Stimulated activated CD4-positive, alpha-beta T cell treated with anti-CD3 and anti-CD28 coated beads, TNF-alpha, amount 100 ng/mL, for 4 hours (primary cell): ENCODE measurements at regions not wholly inside any gene's neighbourhood (a gene's known extent, or its start where the extent isn't known, plus 50 kb on each side); places are given as distances from the start of the nearest gene placed in this dataset.
"Not testable (repeated sequence)": the region's sequence is repeated elsewhere in the genome, so short reads cannot be mapped to it uniquely, and the experiment has no call there.

Experiments used
- DNase-seq, 3 experiments: peaks; one replicate each; pipeline ENCODE4 v3.0.0-alpha.2; 2020; ENCODE audit warnings: low read depth in 3 of 3

DNA sequence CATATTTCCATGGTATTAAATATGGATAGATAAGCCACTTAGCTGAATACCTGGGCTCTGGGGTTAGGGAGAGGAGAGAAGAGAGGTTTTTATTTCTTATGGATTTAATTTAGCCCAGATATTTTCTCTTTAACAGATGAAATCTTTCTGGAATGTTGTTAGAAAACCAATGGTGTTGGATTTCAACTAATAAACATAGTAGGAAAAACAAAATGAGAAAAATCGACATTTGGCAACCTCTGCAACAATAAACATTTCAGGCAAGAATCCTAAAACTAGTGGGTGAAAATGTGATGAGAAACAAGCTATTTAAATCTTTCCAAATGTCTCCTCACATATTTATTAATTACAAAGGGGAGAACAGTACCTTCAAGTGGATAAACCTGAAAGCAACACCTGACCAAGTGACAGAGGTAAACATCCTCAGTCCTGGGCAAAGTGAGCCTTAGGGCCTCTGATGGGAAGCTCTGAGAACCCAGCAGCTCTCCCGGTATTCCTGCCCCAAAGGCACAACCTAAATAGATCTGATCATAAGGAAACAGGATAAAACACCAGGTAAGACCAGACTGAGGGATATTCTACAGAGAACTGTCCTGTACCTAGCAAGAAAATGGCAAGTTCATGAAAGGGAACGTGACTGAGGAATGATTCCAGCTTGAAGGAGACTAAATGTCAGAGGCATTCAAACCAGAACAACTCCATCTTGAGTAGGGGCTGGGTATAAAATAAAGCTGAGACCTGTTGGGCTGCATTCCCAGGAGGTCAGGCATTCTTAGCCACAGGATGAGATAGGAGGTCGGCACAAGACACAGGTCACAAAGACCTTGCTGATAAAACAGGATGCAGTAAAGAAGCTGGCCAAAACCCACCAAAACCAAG, 163.7 kb downstream of the ESM1 start:
- no peak for DNase-seq

DNA sequence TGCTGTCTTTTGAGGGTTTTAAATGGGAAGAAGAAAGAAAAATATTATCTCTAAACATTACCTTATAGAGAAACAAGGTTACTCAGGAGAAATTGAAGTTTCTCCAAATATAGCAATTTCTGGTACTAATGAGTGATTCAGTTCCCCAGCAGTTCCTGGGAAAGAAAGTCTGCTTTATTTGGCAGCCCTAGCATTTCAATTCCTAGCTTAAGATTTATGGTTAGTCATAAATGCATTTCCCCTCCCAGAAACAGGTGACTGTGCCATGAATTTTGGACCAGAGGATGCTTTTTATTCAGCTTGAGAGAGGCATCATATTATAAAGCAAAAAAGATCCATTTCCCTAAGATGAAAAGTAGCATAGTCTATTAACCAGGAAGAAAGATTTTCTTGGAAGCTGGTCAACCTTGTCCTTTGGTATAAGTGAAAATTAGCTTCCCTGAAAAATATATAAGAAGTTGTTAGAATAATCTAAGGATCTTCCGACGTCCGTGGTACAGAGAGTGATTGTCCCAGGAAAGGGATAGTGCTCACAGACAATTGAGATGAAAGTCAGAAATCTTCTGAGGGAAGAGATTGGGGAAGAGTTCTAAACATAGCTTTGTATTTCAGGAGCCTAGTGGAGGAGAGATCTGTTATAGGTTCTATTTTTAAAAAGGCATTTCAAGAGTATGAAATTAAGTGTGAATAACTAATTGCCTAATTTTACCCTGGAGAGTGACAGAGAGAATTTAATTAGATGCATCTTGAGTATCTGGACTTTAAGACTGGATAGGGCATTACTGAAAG, 164.9 kb downstream of the ESM1 start:
- DNase-seq: no peak

DNA sequence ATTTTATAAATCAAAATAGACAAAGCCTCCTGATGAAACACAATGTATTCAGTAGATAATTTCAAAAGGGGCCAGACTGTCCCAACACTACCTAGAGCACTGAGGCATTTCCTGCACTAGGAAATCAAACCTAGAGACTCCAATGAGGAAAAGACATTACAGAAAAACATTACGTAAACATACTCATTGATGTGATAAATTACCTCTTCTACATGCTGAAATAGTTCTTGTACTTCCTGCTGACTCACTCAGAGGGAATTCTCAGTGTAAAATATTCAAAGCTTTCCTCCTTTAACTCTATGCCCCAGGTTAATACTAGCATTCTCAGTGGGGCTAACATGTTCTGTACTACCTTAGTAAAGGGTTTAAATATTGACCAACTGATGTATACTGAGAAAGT, 178.0 kb downstream of the ESM1 start:
- DNase-seq: no peak

DNA sequence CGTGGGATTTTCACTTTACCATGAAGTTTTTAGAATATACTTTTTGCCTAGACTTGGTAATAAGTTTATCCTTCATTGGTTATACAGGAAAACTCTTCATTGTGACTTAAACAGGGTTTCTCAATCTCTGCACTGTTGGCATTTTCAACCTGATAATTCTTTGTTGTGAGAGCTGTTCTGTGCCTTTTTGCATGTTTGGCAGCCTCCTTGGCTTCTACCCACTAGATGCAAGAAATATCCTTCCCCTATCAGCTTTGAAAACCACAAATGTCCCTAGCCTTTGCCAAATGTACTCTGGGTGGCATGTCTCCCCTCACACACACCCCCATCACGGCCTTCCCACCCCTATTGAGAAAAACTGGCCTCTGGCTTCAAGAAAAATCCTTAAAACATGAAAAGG, 180.9 kb downstream of the ESM1 start:
- no peak for DNase-seq

DNA sequence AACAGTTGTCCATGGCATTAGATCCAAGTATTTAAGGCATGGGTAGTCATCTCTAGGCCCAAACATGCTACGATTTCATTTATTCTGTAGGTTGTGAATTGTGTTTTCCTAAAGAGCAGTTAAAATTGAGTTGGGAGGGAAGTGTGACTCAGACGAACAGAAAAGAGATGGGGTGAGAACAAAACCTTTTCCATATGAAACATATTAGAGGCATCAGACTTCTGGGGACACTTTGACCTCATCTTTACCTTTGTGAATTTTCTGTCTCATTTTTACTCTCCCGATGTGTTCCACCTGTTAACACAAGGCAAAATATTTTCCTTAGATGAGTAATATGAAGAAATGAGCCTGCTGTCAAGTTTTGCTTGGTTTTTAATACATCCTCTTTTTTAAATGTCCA, 181.3 kb downstream of the ESM1 start:
- DNase-seq: no peak

DNA sequence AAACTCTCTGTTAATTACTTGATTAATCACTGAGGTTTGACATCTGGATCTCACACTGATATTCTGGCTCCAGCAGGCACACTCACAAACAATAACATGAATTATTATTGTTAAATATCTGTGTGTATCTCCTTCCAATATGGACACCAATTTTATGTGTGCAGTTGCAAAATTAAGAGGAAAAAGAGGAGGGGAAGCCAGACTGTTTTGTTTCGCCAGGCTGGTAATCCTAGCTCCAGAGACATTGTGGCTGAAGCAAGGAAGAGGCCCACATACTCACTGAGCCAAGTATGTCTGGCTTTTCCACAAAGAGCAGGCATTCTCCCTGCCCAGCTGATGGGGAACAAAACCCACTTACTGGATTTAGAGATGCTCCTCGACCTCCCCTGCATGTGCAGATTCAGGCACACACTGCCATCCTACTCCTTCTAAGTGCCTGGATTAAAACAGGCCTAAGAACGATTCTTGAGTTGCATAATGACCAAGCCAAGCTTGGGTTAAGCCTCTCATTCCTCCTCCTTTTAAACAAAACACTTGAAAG, 181.9 kb downstream of the ESM1 start:
- DNase-seq: no peak

DNA sequence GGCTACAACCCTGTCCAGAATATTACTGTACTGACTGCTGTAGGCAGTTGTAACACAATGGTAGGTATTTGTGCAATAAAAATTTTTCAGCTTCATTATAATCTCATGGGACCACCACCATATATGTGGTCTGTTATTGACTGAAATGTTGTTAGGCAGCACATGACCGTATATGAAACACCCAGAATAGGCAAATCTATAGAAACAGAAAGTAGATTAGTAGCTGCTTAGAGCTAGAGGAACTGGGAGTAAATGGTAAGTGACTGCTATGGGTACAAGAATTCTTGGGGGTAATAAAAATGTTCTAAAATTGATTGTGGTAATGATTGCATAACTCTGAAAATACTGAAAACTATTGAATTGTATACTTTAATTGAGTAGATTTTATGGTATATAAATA, 185.7 kb downstream of the ESM1 start:
- DNase-seq: no peak

DNA sequence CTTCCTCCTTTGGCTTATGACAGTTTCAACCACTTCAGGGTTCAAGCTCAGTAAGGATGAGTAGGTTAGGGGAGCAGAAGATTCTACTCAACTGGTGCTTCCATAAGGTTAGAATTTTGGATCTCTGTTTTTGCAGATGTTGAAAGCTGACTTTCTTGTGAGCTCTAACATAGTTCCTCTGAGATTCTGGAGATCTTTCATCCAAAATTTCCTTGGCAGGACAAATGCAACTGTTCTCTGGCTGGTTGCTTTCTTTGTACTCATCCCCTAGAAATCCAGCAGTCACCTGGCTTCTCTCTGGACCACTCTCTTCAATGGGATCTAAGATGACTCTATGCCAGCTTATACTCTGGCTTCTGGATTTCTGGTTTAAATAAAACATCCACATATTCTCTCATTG, 189.6 kb downstream of the ESM1 start:
- DNase-seq: no peak

DNA sequence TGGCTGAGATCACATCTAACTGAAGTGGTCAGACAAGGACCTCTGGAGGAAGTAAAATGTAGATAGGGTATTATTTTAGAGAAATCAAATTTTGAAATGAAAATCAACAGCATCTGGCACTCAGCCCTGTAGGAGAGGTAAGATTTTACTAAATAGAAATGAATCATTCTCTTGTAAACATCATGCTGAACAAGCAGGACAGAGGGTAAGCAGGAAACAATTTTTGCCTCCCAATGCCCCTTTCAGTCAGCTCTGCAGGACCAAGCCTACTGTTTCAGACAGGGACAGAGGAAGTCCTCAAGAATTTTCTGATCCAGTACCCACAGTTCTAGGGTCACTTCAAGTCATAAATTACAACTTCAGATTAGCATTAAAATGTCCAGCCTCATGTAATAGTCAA, 190.1 kb downstream of the ESM1 start:
- no peak for DNase-seq

DNA sequence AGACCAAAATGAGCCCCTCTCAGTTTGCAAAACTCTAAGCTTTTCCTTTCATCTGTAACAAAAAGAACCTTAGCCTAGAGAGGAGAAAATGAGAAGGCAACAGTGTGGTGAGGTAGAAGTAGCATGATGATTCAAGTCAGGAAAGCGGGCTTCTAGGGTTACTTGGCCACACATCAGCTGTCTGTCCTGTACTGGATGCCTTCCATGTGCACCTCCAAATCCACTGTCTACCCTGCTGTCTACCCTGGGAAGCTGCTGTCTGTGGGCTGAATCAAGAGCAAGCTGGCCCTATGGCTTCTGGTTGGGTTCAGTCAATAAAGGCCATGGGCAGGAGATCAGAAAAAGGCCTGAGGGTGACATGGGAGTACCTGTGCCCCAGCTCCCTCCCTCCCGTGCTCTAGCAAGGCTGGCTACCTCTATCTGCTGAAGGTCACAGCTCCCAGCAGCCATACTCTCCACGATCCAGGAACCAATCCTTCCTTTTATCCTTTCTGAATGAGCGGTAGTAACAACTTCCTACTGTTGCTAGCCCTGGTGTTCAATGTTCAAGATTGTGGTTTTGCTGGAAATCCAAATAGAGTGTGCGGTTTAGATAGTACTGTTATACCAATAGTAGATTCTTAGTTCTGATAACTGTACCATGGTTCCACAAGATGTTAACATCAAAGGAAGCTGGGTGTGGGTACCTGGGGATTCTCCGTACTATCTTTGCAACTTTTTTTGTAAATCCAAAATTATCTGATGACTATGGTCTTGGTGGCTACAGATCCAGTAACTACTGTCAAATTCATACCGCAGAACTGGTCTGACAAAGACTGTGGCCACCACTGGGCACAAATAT, 191.0 kb downstream of the ESM1 start:
- no peak for DNase-seq

DNA sequence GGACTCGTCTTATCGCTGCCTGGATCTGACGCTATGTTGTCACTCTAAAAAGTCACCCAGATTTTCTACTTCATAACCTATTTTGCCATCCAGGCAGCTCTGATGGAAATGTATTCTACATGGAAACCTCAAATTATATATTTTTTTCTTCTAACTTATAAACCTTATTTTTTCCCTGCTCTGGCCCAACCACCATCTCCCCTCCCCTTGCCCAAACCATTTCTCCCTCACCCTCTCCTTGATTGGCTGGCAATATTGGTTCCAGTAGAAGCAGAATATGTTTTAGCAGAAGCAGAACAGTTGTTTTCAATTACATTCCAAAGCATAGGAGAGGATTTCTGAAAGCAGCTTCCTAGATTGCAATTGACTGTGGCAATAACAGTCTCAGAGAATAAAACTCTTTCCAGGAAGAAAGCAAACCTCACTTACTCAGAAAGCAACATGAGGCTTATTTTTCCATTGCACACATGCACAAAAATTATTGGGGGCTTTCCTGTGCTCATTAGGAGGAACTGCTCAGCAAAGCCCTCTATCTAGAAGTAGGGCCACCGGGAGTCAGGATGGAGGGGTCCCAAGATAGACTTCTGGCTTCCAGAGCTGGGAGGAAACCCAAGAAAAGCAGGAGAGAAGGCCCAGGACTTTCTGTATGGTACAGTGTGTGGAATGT, 191.8 kb downstream of the ESM1 start:
- DNase-seq: no peak

DNA sequence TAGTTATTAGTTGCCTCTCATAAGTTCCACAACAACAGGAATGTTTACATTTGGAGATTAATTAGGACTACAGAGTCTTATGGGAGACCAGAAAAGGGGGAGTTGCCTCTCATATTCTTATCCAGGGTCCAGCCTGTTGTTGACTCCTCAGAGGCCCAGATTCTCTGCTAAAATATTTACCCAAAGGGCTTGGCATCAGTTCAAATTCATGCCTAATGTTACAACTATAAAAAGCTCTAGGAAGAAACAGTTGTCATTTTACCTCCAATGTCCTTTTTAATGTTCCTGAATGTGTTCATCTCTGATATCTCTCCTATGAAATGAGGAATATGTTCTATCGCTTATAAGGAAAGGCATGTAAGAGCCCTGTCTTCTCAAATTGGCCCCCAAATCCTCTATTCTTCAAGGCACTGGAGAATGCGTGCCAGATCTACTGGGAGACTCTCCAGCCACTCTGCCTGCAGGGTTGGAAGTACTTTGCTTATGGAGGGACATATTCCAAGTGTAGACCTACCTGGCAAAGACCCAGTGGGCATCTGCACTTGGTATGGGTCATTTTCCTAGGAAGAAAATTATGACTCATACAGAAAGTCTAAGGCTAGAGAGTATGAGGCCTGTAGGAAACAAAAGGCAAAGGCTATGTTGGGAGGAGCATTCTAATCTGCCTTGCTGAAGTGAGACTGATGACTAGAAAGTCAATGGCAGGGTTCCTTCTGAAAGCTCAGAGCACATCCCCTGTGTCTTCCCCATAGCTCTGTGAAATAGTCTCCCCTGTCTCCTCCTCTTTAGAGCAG, 192.6 kb downstream of the ESM1 start:
- no peak for DNase-seq

DNA sequence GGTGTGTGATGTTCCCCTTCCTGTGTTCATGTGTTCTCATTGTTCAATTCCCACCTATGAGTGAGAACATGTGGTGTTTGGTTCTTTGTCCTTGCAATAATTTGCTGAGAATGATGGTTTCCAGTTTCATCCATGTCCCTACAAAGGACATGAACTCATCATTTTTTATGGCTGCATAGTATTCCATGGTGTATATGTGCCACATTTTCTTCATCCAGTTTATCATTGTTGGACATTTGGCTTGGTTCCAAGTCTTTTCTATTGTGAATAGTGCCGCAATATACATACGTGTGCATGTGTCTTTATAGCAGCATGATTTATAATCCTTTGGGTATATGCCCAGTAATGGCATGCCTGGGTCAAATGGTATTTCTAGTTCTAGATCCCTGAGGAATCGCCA, 197.5 kb downstream of the ESM1 start:
- not testable (repeated sequence) for DNase-seq

DNA sequence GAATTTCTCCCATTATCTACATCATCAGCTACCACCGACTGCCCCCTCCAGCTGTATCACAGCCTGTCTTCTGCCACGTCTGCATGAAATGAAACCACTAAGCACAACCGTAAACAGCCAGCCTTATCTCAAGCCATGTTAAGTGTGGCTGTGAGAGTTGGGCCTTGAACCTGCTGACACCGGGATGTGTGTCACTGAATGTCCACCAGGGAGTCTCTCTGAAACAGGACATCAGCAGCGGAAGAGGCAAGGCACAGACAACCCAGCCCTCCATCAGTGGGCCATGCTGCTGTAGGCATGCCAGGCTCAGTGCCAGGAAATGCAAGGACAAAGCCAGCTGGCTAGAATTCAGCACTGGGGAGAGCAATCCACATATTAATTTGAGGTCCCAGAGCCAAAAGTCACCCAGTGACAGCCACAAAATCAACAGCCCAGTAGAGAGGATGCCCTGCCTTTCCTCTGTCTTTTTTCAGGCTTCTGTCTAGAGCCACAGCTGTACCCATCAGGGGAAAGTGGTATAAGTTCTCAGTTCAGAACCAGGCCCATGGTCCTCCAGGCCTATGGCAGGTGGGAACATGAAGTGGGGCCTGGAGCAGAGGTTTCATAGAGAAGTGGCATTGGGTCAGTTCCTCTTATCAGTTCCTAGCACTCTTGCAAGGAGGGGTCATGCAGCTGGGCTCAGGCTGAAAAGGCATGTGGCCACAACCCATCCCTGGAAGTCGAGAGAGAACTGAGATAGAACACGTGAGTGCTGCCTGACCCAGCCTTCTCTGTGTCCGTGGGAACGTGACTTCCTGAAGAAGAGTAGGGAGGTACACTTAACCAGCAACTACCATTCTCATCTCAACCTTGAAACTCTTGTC, 199.4 kb downstream of the ESM1 start:
- DNase-seq: no peak

DNA sequence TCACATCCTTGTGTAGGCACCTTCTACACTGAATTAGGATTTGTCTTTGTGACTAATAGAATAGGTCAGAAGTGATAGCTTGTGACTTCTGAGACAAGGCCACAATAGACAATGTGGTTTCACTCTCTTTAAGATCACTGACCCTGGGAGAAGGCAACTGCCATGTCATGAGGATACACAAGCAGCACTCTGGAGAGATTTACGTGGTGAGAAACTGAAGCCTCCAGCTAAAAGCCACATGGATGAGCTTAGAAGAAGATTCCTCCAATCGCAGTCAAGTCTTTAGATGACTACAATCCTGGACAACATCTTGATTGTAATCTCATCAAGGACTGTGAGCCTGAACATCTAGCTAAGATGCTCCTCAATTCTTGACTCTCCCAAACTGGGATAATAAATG, 206.6 kb downstream of the ESM1 start:
- DNase-seq: no peak

DNA sequence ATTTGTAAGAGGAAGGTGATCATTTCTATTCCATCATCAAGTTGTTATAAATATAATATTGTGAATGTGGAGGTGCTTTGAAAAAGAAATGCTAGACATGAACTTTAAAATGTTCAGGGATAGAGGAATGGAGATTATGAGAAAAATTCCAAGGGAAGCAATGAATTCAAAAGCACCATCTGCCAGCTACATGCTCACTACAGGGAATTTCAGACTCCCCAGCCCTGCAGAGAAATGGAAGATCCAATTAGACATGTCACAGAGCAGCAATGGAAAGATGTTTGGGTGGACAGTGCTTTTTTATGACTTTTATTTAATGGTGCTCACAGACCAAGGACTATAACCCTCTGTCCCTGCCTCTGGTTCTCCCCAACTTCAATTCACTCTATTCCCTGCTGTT, 209.7 kb downstream of the ESM1 start:
- DNase-seq: no peak

DNA sequence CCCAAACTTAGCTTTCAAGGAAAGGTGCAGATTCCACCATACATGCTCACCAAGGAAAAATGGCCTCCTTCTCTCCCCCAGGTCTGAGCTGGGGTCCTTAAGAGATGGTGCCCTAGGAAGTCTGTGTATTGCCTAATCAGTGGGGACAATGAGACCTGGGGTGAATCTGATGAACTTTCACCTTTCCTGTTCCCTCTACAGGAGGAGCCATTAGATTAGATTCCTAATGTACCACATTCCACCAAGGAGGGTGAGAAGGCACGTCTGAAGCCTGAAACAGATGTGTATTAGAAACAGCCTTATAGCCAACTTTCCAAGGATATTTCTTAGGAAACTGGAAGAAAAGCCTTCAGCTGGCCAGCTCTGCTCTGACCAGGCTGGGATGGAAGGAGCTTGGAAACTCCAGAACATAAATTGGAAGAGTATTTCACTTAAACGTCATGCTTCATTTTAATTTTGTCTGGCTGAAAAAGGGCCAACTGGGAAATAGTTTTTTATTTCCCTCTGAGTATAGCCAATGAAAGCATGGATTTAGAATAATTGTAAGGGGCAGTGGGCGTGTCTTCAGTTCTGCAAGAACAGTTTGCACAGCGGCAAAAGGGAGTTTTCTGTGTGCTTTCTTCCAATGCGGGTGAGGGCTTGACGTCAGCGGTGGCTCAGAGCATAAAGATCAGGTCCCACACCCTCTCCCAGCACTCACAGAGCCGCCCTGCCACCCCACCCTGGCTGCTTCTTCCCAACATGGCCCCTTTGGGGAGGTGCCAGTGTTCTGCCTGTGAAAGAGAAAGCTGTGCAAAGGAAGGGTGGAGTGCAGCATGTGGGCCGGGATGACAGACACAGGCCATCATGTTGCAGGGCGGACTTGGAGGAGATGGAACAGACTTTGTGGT, 210.9 kb downstream of the ESM1 start:
- DNase-seq: no peak

DNA sequence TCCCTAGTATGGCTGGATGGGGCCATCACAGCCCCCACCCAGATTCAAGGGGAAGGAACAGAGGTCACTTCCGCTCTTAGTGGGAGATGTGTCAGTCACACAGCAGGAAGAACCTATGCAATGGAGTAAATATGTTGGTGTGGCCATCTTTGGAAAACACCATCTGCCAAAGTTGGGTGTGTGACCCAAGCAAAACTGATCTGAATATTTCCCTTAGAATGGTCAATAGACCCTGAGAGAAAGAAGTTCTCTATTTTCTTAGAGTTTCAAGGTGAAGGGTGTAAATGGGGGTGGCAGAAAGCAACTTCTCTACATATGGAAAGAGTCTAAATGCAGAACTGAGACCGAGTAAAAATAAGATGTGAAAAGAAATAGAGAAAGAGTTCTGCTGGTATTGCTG, 212.7 kb downstream of the ESM1 start:
- DNase-seq: no peak

DNA sequence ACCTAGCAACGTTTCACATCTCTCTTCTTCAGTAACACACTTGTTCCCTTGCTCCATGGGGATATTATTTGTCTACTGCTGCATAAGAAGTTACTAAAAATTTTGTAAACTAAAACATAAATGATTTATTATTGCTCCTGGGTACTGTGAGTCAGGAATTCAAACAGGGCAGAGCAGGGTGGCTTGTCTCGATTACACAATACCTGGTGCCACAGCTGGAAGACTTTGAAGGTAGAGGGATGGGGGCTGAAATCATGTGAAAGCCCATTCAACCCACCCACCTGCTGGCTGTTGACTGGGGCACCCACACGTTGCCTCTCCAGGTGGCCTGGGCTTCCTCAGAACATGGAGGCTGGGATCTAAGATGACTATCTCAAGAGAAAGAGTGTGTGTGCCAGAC, 213.2 kb downstream of the ESM1 start:
- DNase-seq: no peak
